ENCODE measurements at regions not wholly inside any gene's neighbourhood (a gene's known extent, or its start where the extent isn't known, plus 50 kb on each side); places are given as distances from the start of the nearest gene placed in this dataset.

- Mint-ChIP-seq H3K27ac (no peak overlapping the region), H3K4me1 (peaks cover 40% of the 10 kb centered on the region), H3K27me3 (ENCODE audit: insufficient read depth) (peaks cover 10% of the 10 kb centered on the region), H3K4me3 (peak overlapping the region; percentile 22), H3K36me3 (ENCODE audit: low read depth) (no peaks in the 10 kb centered on the region), H3K9me3 (no peaks in the 10 kb centered on the region)
- DNase-seq = no peak
- Histone ChIP-seq H3K4me1 (ENCODE audit: control insufficient read depth, insufficient read depth, low read length) (peaks cover 22% of the 10 kb centered on the region), H3K27me3 (ENCODE audit: control insufficient read depth, insufficient read depth, low read length, poor library complexity, severe bottlenecking) (no peaks in the 10 kb centered on the region), H3K36me3 (ENCODE audit: control insufficient read depth, insufficient read depth, low read length) (no peaks in the 10 kb centered on the region), H3K4me3 (ENCODE audit: low read length) (peak overlapping the region; percentile 60), H3K27ac (ENCODE audit: low read depth, low read length) (no peak overlapping the region), H3K9me3 (ENCODE audit: control insufficient read depth, low read length) (no peaks in the 10 kb centered on the region), H3K9ac (ENCODE audit: extremely low read depth, low read length, poor library complexity, severe bottlenecking) (no peak overlapping the region)
- no peak for TF ChIP-seq CTCF (conservative IDR thresholded peaks at IDR 0.05)
- 63 to 94% methylated on average over 1 to 5 of the region's 5 CpGs for WGBS, 2 experiments (ENCODE audit: insufficient coverage in 1 of 2, insufficient read length in 1 of 2)
These were observed 102.2 kb upstream of the JUN start for GRCh38 chr1:58885998-58886397.

- Mint-ChIP-seq H3K27ac (no peak overlapping the region), H3K36me3 (ENCODE audit: low read depth) (no peaks in the 10 kb centered on the region), H3K4me3 (no peak overlapping the region), H3K9me3 (no peaks in the 10 kb centered on the region), H3K27me3 (ENCODE audit: insufficient read depth) (peaks cover 10% of the 10 kb centered on the region), H3K4me1 (peaks cover 41% of the 10 kb centered on the region)
- no peak overlapping the region for H3K27ac ChIP-seq (ENCODE audit: low read depth, low read length)
- DNase-seq = no peak
- no peaks in the 10 kb centered on the region for H3K27me3 ChIP-seq (ENCODE audit: control insufficient read depth, insufficient read depth, low read length, poor library complexity, severe bottlenecking)
- peaks cover 22% of the 10 kb centered on the region for H3K4me1 ChIP-seq (ENCODE audit: control insufficient read depth, insufficient read depth, low read length)
- H3K9me3 ChIP-seq (ENCODE audit: control insufficient read depth, low read length) = no peaks in the 10 kb centered on the region
- H3K4me3 ChIP-seq (ENCODE audit: low read length) = no peak overlapping the region
- H3K9ac ChIP-seq (ENCODE audit: extremely low read depth, low read length, poor library complexity, severe bottlenecking) = no peak overlapping the region
- 96% methylated on average over 3 to 4 of the region's 4 CpGs for WGBS, 2 experiments (ENCODE audit: insufficient coverage in 1 of 2, insufficient read length in 1 of 2)
- no peak for TF ChIP-seq CTCF (conservative IDR thresholded peaks at IDR 0.05)
- no peaks in the 10 kb centered on the region for H3K36me3 ChIP-seq (ENCODE audit: control insufficient read depth, insufficient read depth, low read length)
These were observed 102.8 kb upstream of the JUN start for GRCh38 chr1:58886611-58887010.

DNA sequence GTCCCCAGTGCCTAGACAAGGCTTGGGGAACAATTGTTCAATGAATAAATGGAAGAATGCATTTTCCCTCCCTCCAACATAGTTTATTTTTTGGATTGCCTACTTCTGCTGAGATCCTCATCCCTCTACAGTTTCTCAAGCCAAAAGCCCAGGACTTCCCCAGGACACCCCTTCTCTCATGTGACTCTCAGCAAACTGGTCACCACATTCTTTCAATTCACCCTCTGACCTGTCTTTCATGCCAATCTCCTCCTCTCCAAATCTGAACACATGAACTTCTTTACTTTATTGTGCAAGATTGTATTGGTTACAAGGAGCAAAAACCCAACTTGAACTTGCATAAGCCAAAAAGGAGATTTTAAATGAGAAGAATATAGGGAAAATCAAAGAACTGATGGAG, 103.2 kb upstream of the JUN start:
- Histone ChIP-seq H3K9ac (ENCODE audit: extremely low read depth, low read length, poor library complexity, severe bottlenecking) (no peak overlapping the region), H3K36me3 (ENCODE audit: control insufficient read depth, insufficient read depth, low read length) (no peaks in the 10 kb centered on the region), H3K27me3 (ENCODE audit: control insufficient read depth, insufficient read depth, low read length, poor library complexity, severe bottlenecking) (no peaks in the 10 kb centered on the region), H3K27ac (ENCODE audit: low read depth, low read length) (no peak overlapping the region), H3K4me1 (ENCODE audit: control insufficient read depth, insufficient read depth, low read length) (peaks cover 22% of the 10 kb centered on the region), H3K4me3 (ENCODE audit: low read length) (no peak overlapping the region), H3K9me3 (ENCODE audit: control insufficient read depth, low read length) (no peaks in the 10 kb centered on the region)
- DNase-seq = no peak
- H3K27me3 Mint-ChIP-seq (ENCODE audit: insufficient read depth) = peaks cover 10% of the 10 kb centered on the region
- H3K4me3 Mint-ChIP-seq = no peak overlapping the region
- no peaks in the 10 kb centered on the region for H3K36me3 Mint-ChIP-seq (ENCODE audit: low read depth)
- H3K4me1 Mint-ChIP-seq = peaks cover 45% of the 10 kb centered on the region
- no peak overlapping the region for H3K27ac Mint-ChIP-seq
- no peaks in the 10 kb centered on the region for H3K9me3 Mint-ChIP-seq
- TF ChIP-seq CTCF (conservative IDR thresholded peaks at IDR 0.05) = no peak

Measured in endodermal cell (in vitro differentiated cells).